K562 (cell line): ENCODE measurements at regions not wholly inside any gene's neighbourhood (a gene's known extent, or its start where the extent isn't known, plus 50 kb on each side); places are given as distances from the start of the nearest gene placed in this dataset.
A peak's percentile ranks its signal among the peaks of the same experiment; 100 is the strongest.

Experiments used
- ATAC-seq: fragments of 200-7000 bp; cut with Tn5 transposase; 3 replicates; pipeline ENCODE4 v1.9.1; 2020; ENCODE audit warnings: moderate library complexity
- BruUV-seq: library from RNA; stranded (reverse); fragments of 400-500 nt; replicated peaks from 2 replicates; lab custom pipeline; 2021; lab: Mats Ljungman, UMichigan
- CTCF ChIA-PET: fragments of 300-600 bp; formaldehyde crosslinking; extraction: SDS; loops from one replicate; lab custom pipeline; 2021; ENCODE audit warnings: low intra/inter-chr PET ratio; lab: Yijun Ruan, JAX
- POLR2A ChIA-PET: fragments of 300-600, 350-650 bp; sonication (Branson Sonifier 250); formaldehyde crosslinking; extraction: SDS; loops from one replicate; lab custom pipeline; 2021; ENCODE audit warnings: antibody characterized with exemption, inconsistent platforms; lab: Yijun Ruan, JAX
- DNase-seq, 4 experiments: peaks; one replicate each; pipeline versions ENCODE4 v3.0.0 to v3.0.0-alpha.2; 2011 to 2018; ENCODE audit warnings: low spot score in 3 of 4, mixed read lengths in 3 of 4; ENCODE audit errors: extremely low read depth in 1 of 4
- FAIRE-seq: peaks from 2 replicates; lab custom pipeline; 2011; peaks lifted over from hg19 to GRCh38; lab: Jason Lieb, UNC
- H2AFZ ChIP-seq: 2 replicates; pipeline ENCODE4 v1.6.0; 2011; ENCODE audit warnings: low read depth, low read length, control low read depth, inconsistent platforms
- H3K27ac ChIP-seq: fragments of 200-600 bp; 3 replicates; pipeline ENCODE4 v1.8.0; 2011; ENCODE audit warnings: low read depth, mild to moderate bottlenecking, control low read depth, inconsistent platforms, low read length, moderate library complexity, mixed read lengths; ENCODE audit errors: extremely low read depth
- H3K27me3 ChIP-seq, 2 experiments: fragments of 300-600 bp in 1 of 2; 2 replicates in 1 of 2; 3 replicates in 1 of 2; pipeline versions ENCODE4 v1.6.0 to v1.8.0; 2011; ENCODE audit warnings: inconsistent platforms in 2 of 2, low read length in 2 of 2, mild to moderate bottlenecking in 1 of 2, mixed read lengths in 1 of 2, moderate library complexity in 1 of 2; ENCODE audit not compliant: control insufficient read depth in 2 of 2, insufficient read depth in 2 of 2
- H3K36me3 ChIP-seq: fragments of 300-600 bp; 3 replicates; pipeline ENCODE4 v1.8.0; 2011; ENCODE audit warnings: mild to moderate bottlenecking, low read length, inconsistent platforms; ENCODE audit not compliant: control insufficient read depth, insufficient read depth
- H3K4me1 ChIP-seq, 2 experiments: fragments of 200-600 bp in 1 of 2; replicated peaks in 1 of 2; 2 replicates in 1 of 2; 3 replicates in 1 of 2; pipeline versions ENCODE4 v1.5.1 to v1.8.0; 2011; ENCODE audit warnings: inconsistent platforms in 2 of 2, low read length in 2 of 2, mild to moderate bottlenecking in 1 of 2, mixed read lengths in 1 of 2, moderate library complexity in 1 of 2; ENCODE audit not compliant: control insufficient read depth in 2 of 2, insufficient read depth in 2 of 2
- H3K4me2 ChIP-seq: 2 replicates; pipeline ENCODE4 v1.6.1; 2011; ENCODE audit warnings: low read length, control low read depth, inconsistent platforms, mixed read lengths; ENCODE audit not compliant: insufficient read depth
- H3K4me3 ChIP-seq: fragments of 200-600 bp; sonication (generic), shearing (Covaris generic); 2 replicates; pipeline ENCODE4 v1.5.1; 2016; ENCODE audit warnings: control low read depth, inconsistent platforms
- H3K79me2 ChIP-seq: fragments of 200-600 bp; 3 replicates; pipeline ENCODE4 v1.8.0; 2011; ENCODE audit warnings: low read length, inconsistent platforms; ENCODE audit not compliant: control insufficient read depth, insufficient read depth
- H3K9ac ChIP-seq, 2 experiments: 2 replicates each; pipeline versions ENCODE4 v1.6.0 to v1.6.1; 2011; ENCODE audit warnings: low read depth in 2 of 2, low read length in 2 of 2, control low read depth in 1 of 2, inconsistent platforms in 1 of 2, mild to moderate bottlenecking in 1 of 2, mixed read lengths in 1 of 2; ENCODE audit not compliant: insufficient read depth in 1 of 2
- H3K9me1 ChIP-seq: one replicate; pipeline ENCODE4 v1.6.0; 2011; ENCODE audit warnings: inconsistent platforms, mild to moderate bottlenecking, low read length, moderate library complexity; ENCODE audit not compliant: control insufficient read depth, insufficient read depth
- H3K9me3 ChIP-seq: replicated peaks from 2 replicates; pipeline ENCODE4 v1.5.1; 2011; ENCODE audit warnings: low read depth, low read length, inconsistent platforms; ENCODE audit not compliant: control insufficient read depth, insufficient read depth
- H4K20me1 ChIP-seq: replicated peaks from 2 replicates; pipeline ENCODE4 v1.6.1; 2011; ENCODE audit warnings: low read length, inconsistent platforms, mixed read lengths; ENCODE audit not compliant: control insufficient read depth, insufficient read depth
- BHLHE40 ChIP-seq: IDR thresholded peaks from 2 replicates; pipeline ENCODE4 v1.6.1; 2011; ENCODE audit warnings: low read length, improper control_type of control experiment
- C11orf30 ChIP-seq: fragments of 450-650 bp; IDR thresholded peaks from 2 replicates; pipeline ENCODE4 v1.6.1; 2016; ENCODE audit warnings: low read depth, mild to moderate bottlenecking
- CTBP1 ChIP-seq: fragments of 450-650 bp; IDR thresholded peaks from 2 replicates; pipeline ENCODE4 v1.6.1; 2016; ENCODE audit warnings: borderline replicate concordance
- FUS ChIP-seq: fragments of 200-400 bp; formaldehyde crosslinking; optimal IDR thresholded peaks from 2 replicates; pipeline ENCODE3; 2017; ENCODE audit warnings: low read depth, low read length
- MAFG ChIP-seq: fragments of 450-650 bp; conservative IDR thresholded peaks from 2 replicates; pipeline ENCODE4 v1.6.1; 2016; ENCODE audit warnings: missing genetic modification characterization, missing compliant biosample characterization
- MAFK ChIP-seq: IDR thresholded peaks from 2 replicates; pipeline ENCODE4 v1.6.1; 2011; ENCODE audit warnings: low read length, improper control_type of control experiment
- MTA1 ChIP-seq: fragments of 450-650 bp; IDR thresholded peaks from 2 replicates; pipeline ENCODE4 v1.6.1; 2017; ENCODE audit warnings: borderline replicate concordance
- POLR2H ChIP-seq: IDR thresholded peaks from 2 replicates; pipeline ENCODE4 v1.6.1; 2016; ENCODE audit warnings: missing genetic modification characterization, low read depth, mild to moderate bottlenecking, control low read depth, missing compliant biosample characterization, moderate library complexity
- RAD21 ChIP-seq, 2 experiments: fragments of 250-450 bp in 1 of 2; fragments of 450-650 bp in 1 of 2; sonication (Bioruptor Pico) in 1 of 2; formaldehyde crosslinking in 1 of 2; IDR thresholded peaks in 1 of 2; conservative IDR thresholded peaks in 1 of 2; 2 replicates each; pipeline versions ENCODE4 v1.4.0 to v1.8.0; 2020 to 2022; ENCODE audit warnings: mild to moderate bottlenecking in 2 of 2, moderate library complexity in 1 of 2
- TARDBP ChIP-seq: fragments of 450-650 bp; IDR thresholded peaks from 2 replicates; pipeline ENCODE4 v1.6.1; 2016
- ZNF133 ChIP-seq: fragments of 250-450 bp; sonication (Bioruptor Pico); IDR thresholded peaks from 2 replicates; pipeline ENCODE4 v1.4.0; 2020; ENCODE audit warnings: mild to moderate bottlenecking
- ZNF316 ChIP-seq: fragments of 450-650 bp; IDR thresholded peaks from 2 replicates; pipeline ENCODE4 v1.6.1; 2016
- ZNF318 ChIP-seq, 2 experiments: fragments of 450-650 bp; IDR thresholded peaks; 2 replicates each; pipeline ENCODE4 v1.6.1; 2016; ENCODE audit warnings: mild to moderate bottlenecking in 2 of 2, borderline replicate concordance in 1 of 2, low read depth in 1 of 2, moderate library complexity in 1 of 2
- WGBS: fragments of 100-300 bp; shearing (Covaris generic); methylation state at CpG from one replicate; pipeline ENCODE4 v1.1.6; 2016; ENCODE audit warnings: low coverage, mixed read lengths; ENCODE audit not compliant: insufficient coverage; ENCODE audit errors: missing lambda C conversion rate; 5-methylcytosine and 5-hydroxymethylcytosine counted together
- in situ Hi-C: fragments of 300-500 bp; cut with MboI; formaldehyde crosslinking; loops from 4 replicates; pipeline ENCODE4 v1.15.0; 2018; ENCODE audit warnings: inconsistent platforms, mixed read lengths
- intact Hi-C: fragments of 100-400 bp; cut with micrococcal nuclease; formaldehyde crosslinking; loops from 2 replicates; pipeline ENCODE4 v1.14.2; 2022

DNA sequence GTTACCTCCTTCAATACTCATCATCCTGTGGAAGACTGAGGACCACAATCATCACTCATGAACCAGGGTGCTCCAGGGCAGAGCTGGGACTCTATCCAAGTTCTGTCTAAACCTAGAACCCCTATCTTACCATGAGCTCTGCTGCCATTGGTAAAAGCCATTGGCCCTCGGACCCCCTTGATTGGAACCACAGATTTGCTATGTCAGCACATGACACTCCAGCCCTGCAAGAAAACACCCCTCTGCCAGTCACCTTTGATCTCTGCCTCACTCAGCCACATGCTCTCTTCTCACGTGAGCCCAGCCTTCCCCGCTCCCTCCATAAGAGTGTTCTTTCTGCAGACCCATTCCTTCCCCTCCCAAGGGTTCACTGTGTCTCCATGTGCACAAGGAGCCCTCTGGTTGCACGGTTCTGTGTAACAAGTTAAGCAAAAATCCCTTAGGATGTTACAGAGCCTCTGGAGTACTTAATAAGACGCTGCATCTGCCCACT, 468.8 kb upstream of the DYNLRB2 start:
- H3K27me3 ChIP-seq, result 0 out of 5 replicates have a peak, but pooled peaks cover 0 to 6% of the 10 kb centered on the region in 2 experiments
- no peak for DNase-seq
- no peak overlapping the region for H3K27ac ChIP-seq
- intact Hi-C loops, result no loop called here
- ATAC-seq, result no peak
- CTCF ChIA-PET, result no interaction called here
- no peaks in the 10 kb centered on the region for H4K20me1 ChIP-seq
- no peaks in the 10 kb centered on the region for H3K9me3 ChIP-seq
- H3K36me3 ChIP-seq, result no peaks in the 10 kb centered on the region
- H3K79me2 ChIP-seq, result no peaks in the 10 kb centered on the region
- FAIRE-seq, result no peak
- no peak overlapping the region for H3K4me2 ChIP-seq
- peak; percentile 60 for TF ChIP-seq BHLHE40
- 0 out of 4 replicates have a peak, but pooled peaks of 1 of the 2 experiments have one; percentile 14 for TF ChIP-seq RAD21 (CRISPR knock-in tag; conservative IDR thresholded peaks at IDR 0.05 in 1 of 2, IDR thresholded peaks at IDR 0.05 in 1 of 2)
- TF ChIP-seq MTA1, result no peak
- TF ChIP-seq ZNF316, result peak; percentile 78
- no peak for TF ChIP-seq FUS
- TF ChIP-seq MAFK, result peak; percentile 45
- TF ChIP-seq CTBP1, result no peak
- TF ChIP-seq MAFG (tag), result peak; percentile 55; the same call in 1 of the 2 replicates
- TF ChIP-seq ZNF318 (IDR thresholded peaks at IDR 0.05; ENCODE audit: borderline replicate concordance in 1 of 2, low read depth in 1 of 2), result no peak
- TF ChIP-seq C11orf30, result peak; percentile 78
- TF ChIP-seq TARDBP, result no peak
- no peak for TF ChIP-seq POLR2H
- no peak for TF ChIP-seq ZNF133 (CRISPR knock-in tag)
- POLR2A ChIA-PET, result interaction anchor here (0.8 kb wide), 1 partner anchor 421 kb away, joined by 3 read pairs; no protein-coding TSS in a partner anchor
- H3K9ac ChIP-seq, result no peak overlapping the region
- no peaks in the 10 kb centered on the region for H3K9me1 ChIP-seq
- WGBS, result 14% methylated on average over 5 of the region's 5 CpGs
- no peak overlapping the region for H3K4me3 ChIP-seq
- no peaks in the 10 kb centered on the region; a peak in 1 of 5 replicates for H3K4me1 ChIP-seq
- no TSS peak for BruUV-seq
- in situ Hi-C loops, result no loop called here
- no peak overlapping the region; the same call in 1 of the 2 replicates for H2AFZ ChIP-seq
